ENCODE measurements at regions not wholly inside any gene's neighbourhood (a gene's known extent, or its start where the extent isn't known, plus 50 kb on each side); places are given as distances from the start of the nearest gene placed in this dataset.
"Not testable (repeated sequence)": the region's sequence is repeated elsewhere in the genome, so short reads cannot be mapped to it uniquely, and the experiment has no call there.

DNA sequence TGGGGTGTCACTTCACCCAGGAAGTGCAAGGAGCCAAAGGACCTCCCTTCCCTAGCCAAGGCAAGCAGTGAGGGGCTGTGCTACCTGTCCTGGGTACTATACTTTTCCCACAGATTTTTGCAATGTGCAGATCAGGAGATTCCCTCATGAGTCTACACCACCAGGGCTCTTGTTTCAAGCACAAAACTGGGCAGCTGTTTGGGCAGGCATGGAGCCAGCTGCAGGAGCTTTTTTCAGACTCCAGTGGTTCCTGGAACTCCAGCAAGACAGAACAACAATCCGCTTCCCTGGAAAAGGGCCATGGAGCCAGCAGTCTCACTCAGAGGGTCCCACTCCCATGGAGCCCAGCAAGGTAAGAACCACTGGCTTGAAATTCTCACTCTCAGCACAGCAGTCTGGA, 1649.6 kb downstream of the LRRC4C start:
- DNase-seq (ENCODE audit: low read depth): no peak

DNA sequence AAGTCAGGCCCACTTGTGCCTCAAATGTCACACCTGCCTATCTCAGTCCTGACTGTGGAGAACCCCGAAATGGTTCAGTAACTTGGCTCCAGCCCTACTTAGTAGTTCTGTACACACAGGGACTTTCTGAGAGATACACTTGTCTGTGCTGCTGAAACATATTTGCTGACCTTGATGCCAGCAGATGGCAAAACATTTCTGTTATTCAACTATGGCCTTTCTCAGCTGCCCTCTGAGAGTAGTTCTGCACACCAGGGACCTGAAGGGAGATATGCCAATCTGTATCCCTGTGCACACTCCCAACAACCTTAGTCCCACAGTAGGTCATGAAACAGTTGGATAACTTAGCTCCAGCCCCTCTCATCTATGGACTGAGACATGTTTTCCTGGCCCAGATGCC, 1651.5 kb downstream of the LRRC4C start:
- DNase-seq (ENCODE audit: low read depth): no peak

GRCh38 chr11:39806652-39807051, 1652.8 kb downstream of the LRRC4C start:
- no peak for DNase-seq (ENCODE audit: low read depth)

GRCh38 chr11:39804271-39804670, 1655.2 kb downstream of the LRRC4C start:
- DNase-seq (ENCODE audit: low read depth): no peak

DNA sequence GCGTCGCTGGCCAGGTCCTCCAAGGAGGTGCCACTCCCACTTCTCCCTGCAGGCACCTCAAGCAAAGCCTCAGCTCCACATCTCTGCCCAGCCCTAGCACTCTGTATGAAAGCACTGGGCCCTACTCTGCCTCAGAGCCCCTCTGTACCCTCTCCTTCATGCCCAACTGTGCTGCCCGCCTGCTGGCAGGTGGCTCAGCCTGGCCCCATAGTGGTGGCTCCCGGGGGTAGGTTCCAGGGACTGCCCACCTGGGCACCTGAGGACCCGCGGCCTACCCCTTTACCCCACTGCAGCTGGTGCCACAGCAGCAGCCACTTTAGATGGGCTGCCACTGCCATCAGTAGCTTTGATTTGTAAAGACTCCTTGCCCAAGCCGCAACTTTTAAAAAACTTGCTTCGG, 1672.8 kb downstream of the LRRC4C start:
- DNase-seq (ENCODE audit: low read depth): no peak

- DNase-seq (ENCODE audit: low read depth): no peak
Observed at GRCh38 chr11:39786281-39786680, 1673.2 kb downstream of the LRRC4C start.

- no peak for DNase-seq (ENCODE audit: low read depth)
Observed at GRCh38 chr11:39784873-39785272, 1674.6 kb downstream of the LRRC4C start.

- no peak for DNase-seq (ENCODE audit: low read depth)
Observed at GRCh38 chr11:39780131-39780530, 1679.3 kb downstream of the LRRC4C start.

GRCh38 chr11:39777035-39777434, 1682.4 kb downstream of the LRRC4C start:
- no peak for DNase-seq (ENCODE audit: low read depth)

GRCh38 chr11:39772525-39773137, 1686.8 kb downstream of the LRRC4C start:
- DNase-seq (ENCODE audit: low read depth): no peak

DNA sequence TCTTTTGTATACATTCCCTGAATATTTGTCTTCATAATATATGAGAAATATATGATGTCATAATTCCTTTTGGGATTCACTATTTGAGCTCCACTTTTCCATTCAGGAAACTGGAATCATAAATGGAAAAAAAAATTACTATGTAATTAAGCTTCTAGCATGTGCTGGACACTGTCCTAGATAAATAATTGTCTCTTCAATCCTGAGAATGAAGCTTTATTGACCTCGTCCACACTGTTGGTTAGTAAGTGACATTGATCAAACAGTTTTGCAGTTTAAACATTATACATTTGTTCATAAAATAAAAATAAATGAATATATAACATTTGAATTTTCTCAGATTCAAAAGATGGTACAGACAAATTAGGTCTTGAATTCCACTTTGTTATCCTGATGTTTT, 1691.2 kb downstream of the LRRC4C start:
- DNase-seq (ENCODE audit: low read depth): no peak

GRCh38 chr11:39745401-39745800, 1714.1 kb downstream of the LRRC4C start:
- no peak for DNase-seq (ENCODE audit: low read depth)

- no peak for DNase-seq (ENCODE audit: low read depth)
Observed at GRCh38 chr11:39741066-39741465, 1718.4 kb downstream of the LRRC4C start.

DNA sequence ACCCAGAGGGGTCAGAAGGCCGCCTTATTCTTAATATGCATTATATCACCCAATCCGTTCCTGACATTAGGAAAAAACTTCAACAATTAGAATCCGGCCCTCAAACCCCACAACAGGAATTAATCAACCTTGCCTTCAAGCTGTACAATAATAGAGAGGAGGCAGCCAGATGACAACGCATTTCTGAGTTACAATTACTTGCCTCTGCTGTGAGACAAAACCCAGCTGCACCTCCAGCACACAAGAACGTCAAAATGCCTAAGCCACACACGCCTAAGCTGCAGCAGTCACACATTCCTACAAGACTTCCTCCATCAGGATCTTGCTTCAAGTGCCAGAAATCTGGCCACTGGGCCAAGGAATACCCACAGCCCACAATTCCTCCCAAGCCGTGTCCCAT, 1723.1 kb downstream of the LRRC4C start:
- DNase-seq (ENCODE audit: low read depth): not testable (repeated sequence)

DNA sequence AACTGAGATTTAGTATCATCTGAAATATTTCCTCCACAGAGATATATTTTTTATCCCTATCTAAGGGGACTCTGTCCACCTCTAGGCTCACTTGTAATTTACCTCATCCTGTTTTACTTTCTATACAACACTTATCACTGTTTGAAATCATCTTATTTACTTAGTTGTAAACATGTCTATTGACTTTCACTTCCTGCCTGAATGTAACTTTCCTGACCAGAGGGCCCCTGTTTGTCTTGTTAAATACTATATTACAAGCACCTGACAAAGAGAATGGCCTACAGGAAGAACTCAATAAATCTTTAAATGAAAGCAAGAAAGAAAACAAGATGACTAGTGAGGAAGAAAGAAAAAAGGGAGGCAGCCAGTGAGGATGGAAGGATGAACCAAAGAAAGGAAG, 1727.5 kb downstream of the LRRC4C start:
- no peak for DNase-seq (ENCODE audit: low read depth)

DNA sequence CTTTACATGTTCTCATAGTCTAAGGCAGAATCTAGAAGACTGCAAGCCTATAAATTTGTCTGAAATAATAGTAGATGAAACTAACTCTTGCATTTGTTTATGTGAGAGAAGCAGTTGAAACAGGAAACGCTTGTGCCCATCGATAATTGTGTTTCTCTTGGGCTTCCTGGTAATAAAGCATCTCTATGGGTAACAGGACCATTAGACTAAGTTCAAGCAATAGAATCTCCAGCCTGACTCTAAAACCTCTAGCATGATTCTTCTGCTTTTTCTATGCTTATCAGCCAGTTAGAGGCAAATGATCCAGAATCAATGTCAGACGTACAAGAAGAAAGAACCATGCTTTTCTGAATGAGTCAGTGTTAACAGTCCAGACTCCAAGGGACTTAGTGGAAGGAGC, 1734.4 kb downstream of the LRRC4C start:
- DNase-seq (ENCODE audit: low read depth): no peak

- no peak for DNase-seq (ENCODE audit: low read depth)
Observed at GRCh38 chr11:39724404-39724803, 1735.0 kb downstream of the LRRC4C start.

- no peak for DNase-seq (ENCODE audit: low read depth)
Observed at GRCh38 chr11:39712581-39712980, 1746.9 kb downstream of the LRRC4C start.

GRCh38 chr11:39690856-39691255, 1768.6 kb downstream of the LRRC4C start:
- no peak for DNase-seq (ENCODE audit: low read depth)

GRCh38 chr11:39683951-39684554, 1775.4 kb downstream of the LRRC4C start:
- DNase-seq (ENCODE audit: low read depth): no peak

GRCh38 chr11:39683288-39683950, 1776.0 kb downstream of the LRRC4C start:
- no peak for DNase-seq (ENCODE audit: low read depth)

GRCh38 chr11:39681428-39681827, 1778.0 kb downstream of the LRRC4C start:
- no peak for DNase-seq (ENCODE audit: low read depth)

GRCh38 chr11:39678996-39679395, 1780.5 kb downstream of the LRRC4C start:
- DNase-seq (ENCODE audit: low read depth): no peak

GRCh38 chr11:39675171-39675570, 1784.3 kb downstream of the LRRC4C start:
- DNase-seq (ENCODE audit: low read depth): no peak

Data from HS-5 (cell line).